ENCODE measurements at regions not wholly inside any gene's neighbourhood (a gene's known extent, or its start where the extent isn't known, plus 50 kb on each side); places are given as distances from the start of the nearest gene placed in this dataset.
A peak's percentile ranks its signal among the peaks of the same experiment; 100 is the strongest.

GRCh38 chr11:16598032-16598431 lies 140.4 kb upstream of the C11orf58 start:
- no peak overlapping the region for H3K27ac ChIP-seq (ENCODE audit: low read length, poor library complexity, severe bottlenecking)
- H3K36me3 ChIP-seq (ENCODE audit: control insufficient read depth in 1 of 2, insufficient read depth in 2 of 2, low read depth in 1 of 2, low read length in 2 of 2): no peaks in the 10 kb centered on the region
- no peak overlapping the region for H2BK120ac ChIP-seq (ENCODE audit: low read depth, low read length)
- no peaks in the 10 kb centered on the region for H3K4me1 ChIP-seq (ENCODE audit: control insufficient read depth, insufficient read depth, low read depth, low read length)
- H4K91ac ChIP-seq (ENCODE audit: low read length): no peak overlapping the region
- H2BK12ac ChIP-seq (ENCODE audit: low read length in 2 of 2): no peak overlapping the region
- no peak overlapping the region for H3K18ac ChIP-seq (ENCODE audit: low read depth in 1 of 2, low read length in 2 of 2)
- no CpG with 5 or more reads among the region's 1 CpG for WGBS
- H3K79me1 ChIP-seq (replicated peaks; ENCODE audit: low read length, poor library complexity, severe bottlenecking): no peaks in the 10 kb centered on the region
- H3K23ac ChIP-seq (ENCODE audit: low read length in 2 of 2): no peak overlapping the region
- H3K9me3 ChIP-seq (ENCODE audit: control insufficient read depth, low read length): no peaks in the 10 kb centered on the region
- no peak overlapping the region for H3K4me2 ChIP-seq (ENCODE audit: low read length, poor library complexity, severe bottlenecking)
- no peak overlapping the region for H2BK5ac ChIP-seq (ENCODE audit: low read depth, low read length, poor library complexity, severe bottlenecking)
- H3K27me3 ChIP-seq (ENCODE audit: control insufficient read depth in 1 of 2, insufficient read depth in 1 of 2, low read length in 2 of 2): peaks cover 0 to 29% of the 10 kb centered on the region in 2 experiments
- no peak for DNase-seq
- no peak overlapping the region for H3K9ac ChIP-seq (ENCODE audit: low read length)
- no peak overlapping the region for H3K4ac ChIP-seq (ENCODE audit: low read depth in 1 of 2, low read length in 2 of 2)
- H3K14ac ChIP-seq (ENCODE audit: low read length in 2 of 2): no peak overlapping the region
- H2BK15ac ChIP-seq (ENCODE audit: low read depth, poor library complexity, severe bottlenecking): no peak overlapping the region
- H2AFZ ChIP-seq (ENCODE audit: low read depth, low read length): no peak overlapping the region
- no peak overlapping the region for H3K4me3 ChIP-seq (ENCODE audit: insufficient read depth in 1 of 2, low read depth in 1 of 2, low read length in 2 of 2)
- H2AK5ac ChIP-seq (ENCODE audit: low read length, severe bottlenecking): no peak overlapping the region
- H4K8ac ChIP-seq (ENCODE audit: low read length): no peak overlapping the region

GRCh38 chr11:16596231-16596630 lies 142.2 kb upstream of the C11orf58 start:
- Histone ChIP-seq H3K4me1 (ENCODE audit: control insufficient read depth, insufficient read depth, low read depth, low read length) (no peaks in the 10 kb centered on the region), H3K4me3 (ENCODE audit: insufficient read depth in 1 of 2, low read depth in 1 of 2, low read length in 2 of 2) (no peak overlapping the region), H2BK15ac (ENCODE audit: low read depth, poor library complexity, severe bottlenecking) (no peak overlapping the region), H2AK5ac (ENCODE audit: low read length, severe bottlenecking) (no peak overlapping the region), H3K36me3 (ENCODE audit: control insufficient read depth in 1 of 2, insufficient read depth in 2 of 2, low read depth in 1 of 2, low read length in 2 of 2) (no peaks in the 10 kb centered on the region), H3K27me3 (ENCODE audit: control insufficient read depth in 1 of 2, insufficient read depth in 1 of 2, low read length in 2 of 2) (peaks cover 0 to 14% of the 10 kb centered on the region in 2 experiments), H2BK120ac (ENCODE audit: low read depth, low read length) (no peak overlapping the region), H2BK12ac (ENCODE audit: low read length in 2 of 2) (no peak overlapping the region), H3K27ac (ENCODE audit: low read length, poor library complexity, severe bottlenecking) (no peak overlapping the region), H3K4me2 (ENCODE audit: low read length, poor library complexity, severe bottlenecking) (no peak overlapping the region), H3K18ac (ENCODE audit: low read depth in 1 of 2, low read length in 2 of 2) (no peak overlapping the region), H4K91ac (ENCODE audit: low read length) (no peak overlapping the region), H2BK5ac (ENCODE audit: low read depth, low read length, poor library complexity, severe bottlenecking) (no peak overlapping the region), H3K14ac (ENCODE audit: low read length in 2 of 2) (no peak overlapping the region), H4K8ac (ENCODE audit: low read length) (no peak overlapping the region), H3K23ac (ENCODE audit: low read length in 2 of 2) (no peak overlapping the region), H3K9ac (ENCODE audit: low read length) (no peak overlapping the region), H3K79me1 (replicated peaks; ENCODE audit: low read length, poor library complexity, severe bottlenecking) (no peaks in the 10 kb centered on the region), H2AFZ (ENCODE audit: low read depth, low read length) (no peak overlapping the region), H3K9me3 (ENCODE audit: control insufficient read depth, low read length) (no peaks in the 10 kb centered on the region), H3K4ac (ENCODE audit: low read depth in 1 of 2, low read length in 2 of 2) (no peak overlapping the region)
- 97% methylated on average over 2 of the region's 2 CpGs for WGBS
- DNase-seq: no peak

- Histone ChIP-seq H2AFZ (ENCODE audit: low read depth, low read length) (no peak overlapping the region), H3K23ac (ENCODE audit: low read length in 2 of 2) (no peak overlapping the region), H2BK12ac (ENCODE audit: low read length in 2 of 2) (no peak overlapping the region), H3K14ac (ENCODE audit: low read length in 2 of 2) (no peak overlapping the region), H3K9ac (ENCODE audit: low read length) (no peak overlapping the region), H3K9me3 (ENCODE audit: control insufficient read depth, low read length) (no peaks in the 10 kb centered on the region), H3K27me3 (ENCODE audit: control insufficient read depth in 1 of 2, insufficient read depth in 1 of 2, low read length in 2 of 2) (no peaks in the 10 kb centered on the region), H4K91ac (ENCODE audit: low read length) (no peak overlapping the region), H3K4me1 (ENCODE audit: control insufficient read depth, insufficient read depth, low read depth, low read length) (no peaks in the 10 kb centered on the region), H3K4ac (ENCODE audit: low read depth in 1 of 2, low read length in 2 of 2) (no peak overlapping the region), H2BK120ac (ENCODE audit: low read depth, low read length) (no peak overlapping the region), H2BK15ac (ENCODE audit: low read depth, poor library complexity, severe bottlenecking) (no peak overlapping the region), H3K18ac (ENCODE audit: low read depth in 1 of 2, low read length in 2 of 2) (no peak overlapping the region), H3K4me2 (ENCODE audit: low read length, poor library complexity, severe bottlenecking) (no peak overlapping the region), H3K36me3 (ENCODE audit: control insufficient read depth in 1 of 2, insufficient read depth in 2 of 2, low read depth in 1 of 2, low read length in 2 of 2) (no peaks in the 10 kb centered on the region), H2AK5ac (ENCODE audit: low read length, severe bottlenecking) (no peak overlapping the region), H3K4me3 (ENCODE audit: insufficient read depth in 1 of 2, low read depth in 1 of 2, low read length in 2 of 2) (no peak overlapping the region), H3K79me1 (replicated peaks; ENCODE audit: low read length, poor library complexity, severe bottlenecking) (no peaks in the 10 kb centered on the region), H2BK5ac (ENCODE audit: low read depth, low read length, poor library complexity, severe bottlenecking) (no peak overlapping the region), H3K27ac (ENCODE audit: low read length, poor library complexity, severe bottlenecking) (no peak overlapping the region), H4K8ac (ENCODE audit: low read length) (no peak overlapping the region)
- DNase-seq: no peak
These were observed 147.3 kb upstream of the C11orf58 start for GRCh38 chr11:16591157-16591556.

- Histone ChIP-seq H4K91ac (ENCODE audit: low read length) (no peak overlapping the region), H3K23ac (ENCODE audit: low read length in 2 of 2) (no peak overlapping the region), H3K9me3 (ENCODE audit: control insufficient read depth, low read length) (no peaks in the 10 kb centered on the region), H3K79me1 (replicated peaks; ENCODE audit: low read length, poor library complexity, severe bottlenecking) (no peaks in the 10 kb centered on the region), H2AK5ac (ENCODE audit: low read length, severe bottlenecking) (no peak overlapping the region), H2AFZ (ENCODE audit: low read depth, low read length) (no peak overlapping the region), H3K9ac (ENCODE audit: low read length) (no peak overlapping the region), H3K4ac (ENCODE audit: low read depth in 1 of 2, low read length in 2 of 2) (no peak overlapping the region), H3K27ac (ENCODE audit: low read length, poor library complexity, severe bottlenecking) (no peak overlapping the region), H3K4me1 (ENCODE audit: control insufficient read depth, insufficient read depth, low read depth, low read length) (no peaks in the 10 kb centered on the region), H2BK120ac (ENCODE audit: low read depth, low read length) (no peak overlapping the region), H2BK15ac (ENCODE audit: low read depth, poor library complexity, severe bottlenecking) (no peak overlapping the region), H3K14ac (ENCODE audit: low read length in 2 of 2) (no peak overlapping the region), H3K27me3 (ENCODE audit: control insufficient read depth in 1 of 2, insufficient read depth in 1 of 2, low read length in 2 of 2) (no peaks in the 10 kb centered on the region), H3K36me3 (ENCODE audit: control insufficient read depth in 1 of 2, insufficient read depth in 2 of 2, low read depth in 1 of 2, low read length in 2 of 2) (no peaks in the 10 kb centered on the region), H3K4me3 (ENCODE audit: insufficient read depth in 1 of 2, low read depth in 1 of 2, low read length in 2 of 2) (no peak overlapping the region), H2BK5ac (ENCODE audit: low read depth, low read length, poor library complexity, severe bottlenecking) (no peak overlapping the region), H4K8ac (ENCODE audit: low read length) (no peak overlapping the region), H3K4me2 (ENCODE audit: low read length, poor library complexity, severe bottlenecking) (peak overlapping the region; percentile 29), H2BK12ac (ENCODE audit: low read length in 2 of 2) (no peak overlapping the region), H3K18ac (ENCODE audit: low read depth in 1 of 2, low read length in 2 of 2) (no peak overlapping the region)
- DNase-seq: no peak
- 96% methylated on average over 1 of the region's 1 CpG for WGBS
These were observed 150.8 kb upstream of the C11orf58 start for GRCh38 chr11:16587670-16588069.

Measured in mesenchymal stem cell (in vitro differentiated cells and primary cell).